RWPE1 (cell line): ENCODE measurements at regions not wholly inside any gene's neighbourhood (a gene's known extent, or its start where the extent isn't known, plus 50 kb on each side); places are given as distances from the start of the nearest gene placed in this dataset.

Experiments used
- CTCF ChIA-PET: fragments of 350-600 bp; sonication (Branson Sonifier 250); formaldehyde crosslinking; extraction: SDS; loops from one replicate; lab custom pipeline; 2021; lab: Yijun Ruan, JAX
- POLR2A ChIA-PET: fragments of 400-600 bp; formaldehyde crosslinking; extraction: SDS; loops from one replicate; lab custom pipeline; 2020; ENCODE audit warnings: antibody characterized with exemption; ENCODE audit not compliant: low non-redundant PET; lab: Yijun Ruan, JAX
- DNase-seq: peaks from one replicate; pipeline ENCODE4 v3.0.0; 2012; ENCODE audit warnings: low spot score
- H3K27ac ChIP-seq: fragments of 450-650 bp; 2 replicates; pipeline ENCODE4 v1.5.1; 2017
- CTCF ChIP-seq: fragments of 450-650 bp; conservative IDR thresholded peaks from 2 replicates; pipeline ENCODE4 v1.5.1; 2017; ENCODE audit warnings: low read depth, mild to moderate bottlenecking

- no peak for DNase-seq
- CTCF ChIA-PET = interaction anchor here (0.7 kb wide), 1 partner anchor 372 kb away, joined by 6 read pairs; no protein-coding TSS in a partner anchor
- H3K27ac ChIP-seq = no peak overlapping the region
- POLR2A ChIA-PET = no interaction called here
- no peak for TF ChIP-seq CTCF
These were observed 162.2 kb downstream of the AHR start for GRCh38 chr7:17460665-17461064.

- CTCF ChIA-PET = interaction anchor here (0.6 kb wide), 1 partner anchor 616 kb away, joined by 3 read pairs; no protein-coding TSS in a partner anchor
- no peak for TF ChIP-seq CTCF
- H3K27ac ChIP-seq = no peak overlapping the region
- peak; percentile 19 for DNase-seq
- POLR2A ChIA-PET = no interaction called here
These were observed 163.7 kb downstream of the AHR start for GRCh38 chr7:17462131-17462631.

- no peak for DNase-seq
- no peak for TF ChIP-seq CTCF
- POLR2A ChIA-PET = no interaction called here
- CTCF ChIA-PET = no interaction called here
- no peak overlapping the region for H3K27ac ChIP-seq
These were observed 165.1 kb downstream of the AHR start for GRCh38 chr7:17463511-17464085.

- TF ChIP-seq CTCF = no peak
- DNase-seq = no peak
- ChIA-PET CTCF (no interaction called here), POLR2A (no interaction called here)
- H3K27ac ChIP-seq = no peak overlapping the region
These were observed 167.8 kb downstream of the AHR start for GRCh38 chr7:17466216-17466615.

GRCh38 chr7:17467386-17467945 lies 169.0 kb downstream of the AHR start:
- ChIA-PET CTCF (interaction anchor here (0.6 kb wide), 1 partner anchor 45 kb away, joined by 3 read pairs; no protein-coding TSS in a partner anchor), POLR2A (no interaction called here)
- no peak for TF ChIP-seq CTCF
- H3K27ac ChIP-seq = no peak overlapping the region
- no peak for DNase-seq

GRCh38 chr7:17471325-17471724 lies 172.9 kb downstream of the AHR start:
- no peak overlapping the region for H3K27ac ChIP-seq
- ChIA-PET CTCF (interaction anchor here (0.9 kb wide), 1 partner anchor 197 kb away, joined by 3 read pairs; no protein-coding TSS in a partner anchor), POLR2A (no interaction called here)
- DNase-seq = no peak
- no peak for TF ChIP-seq CTCF
